Caco-2 (cell line): ENCODE measurements at regions not wholly inside any gene's neighbourhood (a gene's known extent, or its start where the extent isn't known, plus 50 kb on each side); places are given as distances from the start of the nearest gene placed in this dataset.
A peak's percentile ranks its signal among the peaks of the same experiment; 100 is the strongest.

Experiments used
- BruUV-seq: library from RNA; stranded (reverse); fragments of 400-500 nt; replicated peaks from 2 replicates; lab custom pipeline; 2021; lab: Mats Ljungman, UMichigan
- CTCF ChIA-PET: fragments of 300-600 bp; sonication (Branson Sonifier 250); formaldehyde crosslinking; loops from one replicate; lab custom pipeline; 2022; ENCODE audit warnings: antibody characterized with exemption; lab: Charles Lee
- POLR2A ChIA-PET: fragments of 300-600 bp; sonication (Branson Sonifier 250); formaldehyde crosslinking; loops from one replicate; lab custom pipeline; 2022; ENCODE audit warnings: antibody characterized with exemption; lab: Charles Lee
- DNase-seq, 2 experiments: peaks; one replicate each; pipeline versions ENCODE4 v3.0.0 to v3.0.0-alpha.2; 2020 to 2022
- H3K27me3 ChIP-seq: replicated peaks from 2 replicates; pipeline ENCODE4 v1.6.0; 2011; ENCODE audit warnings: low read length; ENCODE audit not compliant: control insufficient read depth, insufficient read depth
- H3K36me3 ChIP-seq: 2 replicates; pipeline ENCODE4 v1.5.1; 2011; ENCODE audit warnings: low read length; ENCODE audit not compliant: control insufficient read depth, insufficient read depth
- H3K4me1 ChIP-seq: fragments of 250-450 bp; sonication (Bioruptor Pico); 2 replicates; pipeline ENCODE4 v1.5.1; 2020; ENCODE audit warnings: mild to moderate bottlenecking
- H3K4me3 ChIP-seq: 2 replicates; pipeline ENCODE4 v1.5.1; 2011; ENCODE audit warnings: low read depth, mild to moderate bottlenecking, control low read depth, low read length
- H3K9me3 ChIP-seq: fragments of 250-450 bp; sonication (Bioruptor Pico); 2 replicates; pipeline ENCODE4 v1.5.1; 2020; ENCODE audit warnings: mild to moderate bottlenecking, moderate library complexity
- H3K27ac Mint-ChIP-seq: one replicate; pipeline ENCODE4 v1.8.0; 2022; ENCODE audit warnings: mixed read lengths; ENCODE audit not compliant: unreplicated experiment
- H3K27me3 Mint-ChIP-seq: one replicate; pipeline ENCODE4 v1.8.0; 2022; ENCODE audit warnings: mixed read lengths; ENCODE audit not compliant: insufficient read depth, unreplicated experiment
- H3K36me3 Mint-ChIP-seq: one replicate; pipeline ENCODE4 v1.8.0; 2022; ENCODE audit warnings: mild to moderate bottlenecking, mixed read lengths; ENCODE audit not compliant: insufficient read depth, unreplicated experiment
- H3K4me1 Mint-ChIP-seq: one replicate; pipeline ENCODE4 v1.8.0; 2022; ENCODE audit warnings: low read depth, mixed read lengths; ENCODE audit not compliant: unreplicated experiment
- H3K4me3 Mint-ChIP-seq: one replicate; pipeline ENCODE4 v1.8.0; 2022; ENCODE audit warnings: mild to moderate bottlenecking, moderate library complexity, mixed read lengths; ENCODE audit not compliant: unreplicated experiment
- H3K9me3 Mint-ChIP-seq: one replicate; pipeline ENCODE4 v1.8.0; 2022; ENCODE audit warnings: mixed read lengths; ENCODE audit not compliant: unreplicated experiment
- CTCF ChIP-seq, 2 experiments: fragments of 200-600 bp in 1 of 2; IDR thresholded peaks; 1 replicate in 1 of 2; 2 replicates in 1 of 2; pipeline versions ENCODE4 v1.5.1 to v1.8.0; 2011 to 2022; ENCODE audit warnings: antibody characterized with exemption in 1 of 2, control low read depth in 1 of 2, inconsistent platforms in 1 of 2, low read depth in 1 of 2, low read length in 1 of 2, mild to moderate bottlenecking in 1 of 2, moderate library complexity in 1 of 2; ENCODE audit not compliant: insufficient read depth in 1 of 2, severe bottlenecking in 1 of 2, unreplicated experiment in 1 of 2
- intact Hi-C: fragments of 100-400 bp; cut with micrococcal nuclease; formaldehyde crosslinking; loops from one replicate; pipeline ENCODE4 v1.10.0; 2022; ENCODE audit not compliant: unreplicated experiment

GRCh38 chr2:43161650-43162510 is 64.5 kb downstream of the ZFP36L2 start:
- H3K4me3 Mint-ChIP-seq: peak overlapping the region; percentile 56
- intact Hi-C loops: loop anchor here (1.0 to 10.0 kb wide), 8 partner anchors 18 to 323 kb away; no protein-coding TSS in a partner anchor
- TF ChIP-seq CTCF (IDR thresholded peaks at IDR 0.05; ENCODE audit: insufficient read depth in 1 of 2, low read depth in 1 of 2, low read length in 1 of 2, severe bottlenecking in 1 of 2, unreplicated experiment in 1 of 2): peak; percentile 32 to 58
- H3K27me3 Mint-ChIP-seq: no peaks in the 10 kb centered on the region
- H3K36me3 Mint-ChIP-seq: peaks cover 19% of the 10 kb centered on the region
- no TSS peak for BruUV-seq
- ChIA-PET POLR2A (interaction anchor here (0.6 to 2.8 kb wide), 13 partner anchors 32 to 903 kb away, joined by 3 to 47 read pairs (median 4); partner anchors contain the start of gene ZFP36L2), CTCF (interaction anchor here (0.9 to 3.3 kb wide), 15 partner anchors 18 to 215 kb away, joined by 3 to 17 read pairs (median 5); partner anchors contain the start of gene ZFP36L2)
- Histone ChIP-seq H3K4me1 (peaks cover 79% of the 10 kb centered on the region), H3K27me3 (no peaks in the 10 kb centered on the region), H3K4me3 (peak overlapping the region; percentile 19), H3K36me3 (no peaks in the 10 kb centered on the region), H3K9me3 (no peaks in the 10 kb centered on the region)
- peak overlapping the region; percentile 95 for H3K27ac Mint-ChIP-seq
- H3K9me3 Mint-ChIP-seq: no peaks in the 10 kb centered on the region
- H3K4me1 Mint-ChIP-seq: peaks cover 59% of the 10 kb centered on the region
- peak; percentile 94 to 98 for DNase-seq

- Mint-ChIP-seq H3K36me3 (peaks cover 19% of the 10 kb centered on the region), H3K27ac (peak overlapping the region; percentile 95), H3K4me1 (peaks cover 58% of the 10 kb centered on the region), H3K9me3 (no peaks in the 10 kb centered on the region), H3K4me3 (no peak overlapping the region), H3K27me3 (no peaks in the 10 kb centered on the region)
- no peak overlapping the region for H3K4me3 ChIP-seq
- CTCF ChIA-PET: interaction anchor here (0.7 to 3.3 kb wide), 6 partner anchors 10 to 186 kb away, joined by 3 to 17 read pairs (median 4); partner anchors contain the start of gene ZFP36L2
- BruUV-seq: no TSS peak
- no peak for TF ChIP-seq CTCF (IDR thresholded peaks at IDR 0.05; ENCODE audit: insufficient read depth in 1 of 2, low read depth in 1 of 2, low read length in 1 of 2, severe bottlenecking in 1 of 2, unreplicated experiment in 1 of 2)
- no peaks in the 10 kb centered on the region for H3K27me3 ChIP-seq
- peaks cover 80% of the 10 kb centered on the region for H3K4me1 ChIP-seq
- no peaks in the 10 kb centered on the region for H3K9me3 ChIP-seq
- no peak for DNase-seq
- no peaks in the 10 kb centered on the region for H3K36me3 ChIP-seq
- POLR2A ChIA-PET: interaction anchor here (0.8 kb wide), 1 partner anchor 185 kb away, joined by 4 read pairs; no protein-coding TSS in a partner anchor
- intact Hi-C loops: loop anchor here (1.0 to 10.0 kb wide), 4 partner anchors 181 to 324 kb away; no protein-coding TSS in a partner anchor
Observed at GRCh38 chr2:43160778-43161177, 65.6 kb downstream of the ZFP36L2 start.

DNA sequence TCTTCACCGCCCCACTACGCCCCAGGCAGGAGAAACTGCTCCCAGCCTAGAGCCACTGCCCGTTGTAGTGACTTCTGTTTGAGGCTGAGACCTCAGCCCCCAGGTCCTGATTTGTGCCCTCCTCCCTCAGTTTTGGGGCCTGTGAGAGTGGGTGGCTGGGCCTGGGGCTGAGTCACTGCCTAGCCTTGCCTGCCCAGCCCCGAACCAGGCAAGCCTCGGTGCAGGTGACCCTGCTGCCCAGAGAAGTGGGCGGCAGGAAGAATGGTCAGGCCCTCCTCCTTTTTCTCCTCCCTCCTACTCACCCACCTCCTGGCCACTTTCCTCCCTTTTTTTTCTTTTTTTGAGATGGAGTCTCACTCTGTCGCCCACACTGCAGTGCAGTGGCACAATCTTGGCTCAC is 66.6 kb downstream of the ZFP36L2 start:
- no TSS peak for BruUV-seq
- TF ChIP-seq CTCF (IDR thresholded peaks at IDR 0.05; ENCODE audit: insufficient read depth in 1 of 2, low read depth in 1 of 2, low read length in 1 of 2, severe bottlenecking in 1 of 2, unreplicated experiment in 1 of 2): no peak
- H3K27ac Mint-ChIP-seq: peak overlapping the region; percentile 95
- CTCF ChIA-PET: interaction anchor here (0.7 to 2.1 kb wide), 2 partner anchors 182 to 185 kb away, joined by 3 to 8 read pairs; no protein-coding TSS in a partner anchor
- intact Hi-C loops: loop anchor here (10.0 kb wide), 2 partner anchors 215 to 325 kb away; no protein-coding TSS in a partner anchor
- no peak overlapping the region for H3K4me3 Mint-ChIP-seq
- H3K4me3 ChIP-seq: no peak overlapping the region
- no peaks in the 10 kb centered on the region for H3K9me3 Mint-ChIP-seq
- POLR2A ChIA-PET: no interaction called here
- no peaks in the 10 kb centered on the region for H3K27me3 ChIP-seq
- H3K36me3 ChIP-seq: no peaks in the 10 kb centered on the region
- no peak for DNase-seq
- no peaks in the 10 kb centered on the region for H3K27me3 Mint-ChIP-seq
- H3K4me1 Mint-ChIP-seq: peaks cover 51% of the 10 kb centered on the region
- H3K36me3 Mint-ChIP-seq: peaks cover 19% of the 10 kb centered on the region
- H3K4me1 ChIP-seq: peaks cover 70% of the 10 kb centered on the region
- no peaks in the 10 kb centered on the region for H3K9me3 ChIP-seq
